K562 (cell line): ENCODE measurements at regions not wholly inside any gene's neighbourhood (a gene's known extent, or its start where the extent isn't known, plus 50 kb on each side); places are given as distances from the start of the nearest gene placed in this dataset.

Source experiments
- CSDE1 ChIP-seq, 2 experiments: fragments of 450-650 bp; IDR thresholded peaks; 2 replicates each; pipeline ENCODE4 v1.6.1; 2016; ENCODE audit warnings: mild to moderate bottlenecking in 1 of 2
- MTA2 ChIP-seq: fragments of 450-650 bp; IDR thresholded peaks from 2 replicates; pipeline ENCODE4 v1.6.1; 2016; ENCODE audit warnings: low read depth
- NR1H2 ChIP-seq: sonication (generic); formaldehyde crosslinking; IDR thresholded peaks from 2 replicates; pipeline ENCODE4 v1.4.0; 2020; ENCODE audit warnings: mild to moderate bottlenecking, missing genetic modification reagents
- PATZ1 ChIP-seq: fragments of 250-450 bp; sonication (Bioruptor Pico); IDR thresholded peaks from 2 replicates; pipeline ENCODE4 v1.5.0; 2020; ENCODE audit warnings: mild to moderate bottlenecking, borderline replicate concordance
- POLR2G ChIP-seq: fragments of 200-400 bp; formaldehyde crosslinking; IDR thresholded peaks from 2 replicates; pipeline ENCODE4 v1.6.1; 2017; ENCODE audit warnings: low read depth, mild to moderate bottlenecking, antibody characterized with exemption, low read length, moderate library complexity
- SP1 ChIP-seq: sonication (generic); formaldehyde crosslinking; IDR thresholded peaks from 2 replicates; pipeline ENCODE4 v1.8.1; 2022; ENCODE audit warnings: mild to moderate bottlenecking, missing genetic modification reagents
- SREBF1 ChIP-seq: fragments of 150-350 bp; IDR thresholded peaks from 2 replicates; pipeline ENCODE4 v1.6.1; 2014; ENCODE audit warnings: antibody characterized with exemption, low read depth, low read length, borderline replicate concordance
- ZHX1 ChIP-seq: fragments of 150-350 bp; conservative IDR thresholded peaks from 2 replicates; pipeline ENCODE4 v1.6.1; 2014; ENCODE audit warnings: low read length
- ZNF232 ChIP-seq: sonication (generic); formaldehyde crosslinking; IDR thresholded peaks from 2 replicates; pipeline ENCODE4 v1.8.0; 2022; ENCODE audit warnings: mild to moderate bottlenecking, missing genetic modification reagents
- TF ChIP-seq, protein P1 (sequence below), 3 experiments: IDR thresholded peaks in 2 of 3; conservative IDR thresholded peaks in 1 of 3; 2 replicates each; pipeline ENCODE4 v1.5.1; 2011 to 2012; ENCODE audit warnings: low read length in 3 of 3, mild to moderate bottlenecking in 3 of 3, control low read depth in 2 of 3, improper control_type of control experiment in 1 of 3, inconsistent platforms in 1 of 3, low read depth in 1 of 3, mixed read lengths in 1 of 3, moderate library complexity in 1 of 3; ENCODE audit not compliant: insufficient read depth in 2 of 3
- TF ChIP-seq, protein P2 (sequence below): sonication (generic); formaldehyde crosslinking; IDR thresholded peaks from 2 replicates; pipeline ENCODE4 v1.8.1; 2022; ENCODE audit warnings: missing genetic modification reagents

GRCh38 chr6:23410439-23410838 lies 715.6 kb upstream of the NRSN1 start:
- TF ChIP-seq ZHX1 (no peak), PATZ1 (CRISPR knock-in tag) (no peak), MTA2 (no peak), NR1H2 (CRISPR knock-in tag) (no peak), SP1 (CRISPR knock-in tag) (no peak), SREBF1 (no peak), ZNF232 (CRISPR knock-in tag) (no peak), CSDE1 (IDR thresholded peaks at IDR 0.05) (no peak), POLR2G (no peak)
- TF ChIP-seq, protein P1, sequence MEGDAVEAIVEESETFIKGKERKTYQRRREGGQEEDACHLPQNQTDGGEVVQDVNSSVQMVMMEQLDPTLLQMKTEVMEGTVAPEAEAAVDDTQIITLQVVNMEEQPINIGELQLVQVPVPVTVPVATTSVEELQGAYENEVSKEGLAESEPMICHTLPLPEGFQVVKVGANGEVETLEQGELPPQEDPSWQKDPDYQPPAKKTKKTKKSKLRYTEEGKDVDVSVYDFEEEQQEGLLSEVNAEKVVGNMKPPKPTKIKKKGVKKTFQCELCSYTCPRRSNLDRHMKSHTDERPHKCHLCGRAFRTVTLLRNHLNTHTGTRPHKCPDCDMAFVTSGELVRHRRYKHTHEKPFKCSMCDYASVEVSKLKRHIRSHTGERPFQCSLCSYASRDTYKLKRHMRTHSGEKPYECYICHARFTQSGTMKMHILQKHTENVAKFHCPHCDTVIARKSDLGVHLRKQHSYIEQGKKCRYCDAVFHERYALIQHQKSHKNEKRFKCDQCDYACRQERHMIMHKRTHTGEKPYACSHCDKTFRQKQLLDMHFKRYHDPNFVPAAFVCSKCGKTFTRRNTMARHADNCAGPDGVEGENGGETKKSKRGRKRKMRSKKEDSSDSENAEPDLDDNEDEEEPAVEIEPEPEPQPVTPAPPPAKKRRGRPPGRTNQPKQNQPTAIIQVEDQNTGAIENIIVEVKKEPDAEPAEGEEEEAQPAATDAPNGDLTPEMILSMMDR (IDR thresholded peaks at IDR 0.05 in 2 of 3, conservative IDR thresholded peaks at IDR 0.05 in 1 of 3; ENCODE audit: insufficient read depth in 2 of 3, low read depth in 1 of 3, low read length in 3 of 3) = no peak
- TF ChIP-seq, protein P2, sequence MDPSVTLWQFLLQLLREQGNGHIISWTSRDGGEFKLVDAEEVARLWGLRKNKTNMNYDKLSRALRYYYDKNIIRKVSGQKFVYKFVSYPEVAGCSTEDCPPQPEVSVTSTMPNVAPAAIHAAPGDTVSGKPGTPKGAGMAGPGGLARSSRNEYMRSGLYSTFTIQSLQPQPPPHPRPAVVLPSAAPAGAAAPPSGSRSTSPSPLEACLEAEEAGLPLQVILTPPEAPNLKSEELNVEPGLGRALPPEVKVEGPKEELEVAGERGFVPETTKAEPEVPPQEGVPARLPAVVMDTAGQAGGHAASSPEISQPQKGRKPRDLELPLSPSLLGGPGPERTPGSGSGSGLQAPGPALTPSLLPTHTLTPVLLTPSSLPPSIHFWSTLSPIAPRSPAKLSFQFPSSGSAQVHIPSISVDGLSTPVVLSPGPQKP (CRISPR knock-in tag) = no peak
